ENCODE measurements at regions not wholly inside any gene's neighbourhood (a gene's known extent, or its start where the extent isn't known, plus 50 kb on each side); places are given as distances from the start of the nearest gene placed in this dataset.

- TF ChIP-seq CTCF (IDR thresholded peaks at IDR 0.05; ENCODE audit: borderline replicate concordance, extremely low read depth, low read length, poor library complexity, severe bottlenecking): no peak
- no peak for TF ChIP-seq EZH2 (IDR thresholded peaks at IDR 0.05; ENCODE audit: borderline replicate concordance, low read depth, low read length, severe bottlenecking)
Observed at GRCh38 chr6:74369556-74369993, 673.6 kb downstream of the CD109 start.
